NCI-H146 treated with DMSO at 0.1 percent for 48 hours (cell line): ENCODE measurements at regions not wholly inside any gene's neighbourhood (a gene's known extent, or its start where the extent isn't known, plus 50 kb on each side); places are given as distances from the start of the nearest gene placed in this dataset.
"Not testable (repeated sequence)": the region's sequence is repeated elsewhere in the genome, so short reads cannot be mapped to it uniquely, and the experiment has no call there.

Source experiments
- DNase-seq: peaks from one replicate; lab custom pipeline; 2025; ENCODE audit not compliant: unreplicated experiment; lab: John Stamatoyannopoulos, UW

- no peak for DNase-seq
These were observed 93.9 kb downstream of the TEX35 start for GRCh38 chr1:178606839-178607238.

- no peak for DNase-seq
These were observed 95.0 kb downstream of the TEX35 start for GRCh38 chr1:178607718-178608408.

DNA sequence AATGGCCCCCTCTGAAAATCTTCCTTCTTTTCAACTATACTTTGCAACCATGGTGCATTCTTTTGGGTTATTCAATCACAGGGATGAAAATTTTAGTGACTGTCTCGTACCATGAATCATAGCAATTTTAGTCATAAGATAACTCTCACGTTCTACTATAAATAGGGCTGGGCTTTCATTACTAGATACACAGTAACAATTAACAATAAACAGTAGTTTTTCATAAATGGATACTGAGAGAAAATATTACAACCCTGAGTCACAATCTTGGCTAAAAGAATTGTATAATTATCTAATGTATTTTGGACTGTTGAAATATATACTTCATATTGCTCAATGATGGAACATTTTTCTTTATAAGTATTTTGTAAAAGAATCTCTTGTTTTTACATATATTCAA lies 96.1 kb downstream of the TEX35 start:
- no peak for DNase-seq

- not testable (repeated sequence) for DNase-seq
These were observed 97.9 kb downstream of the TEX35 start for GRCh38 chr1:178610690-178611410.

- DNase-seq = no peak
These were observed 99.4 kb downstream of the TEX35 start for GRCh38 chr1:178612261-178612660.

DNA sequence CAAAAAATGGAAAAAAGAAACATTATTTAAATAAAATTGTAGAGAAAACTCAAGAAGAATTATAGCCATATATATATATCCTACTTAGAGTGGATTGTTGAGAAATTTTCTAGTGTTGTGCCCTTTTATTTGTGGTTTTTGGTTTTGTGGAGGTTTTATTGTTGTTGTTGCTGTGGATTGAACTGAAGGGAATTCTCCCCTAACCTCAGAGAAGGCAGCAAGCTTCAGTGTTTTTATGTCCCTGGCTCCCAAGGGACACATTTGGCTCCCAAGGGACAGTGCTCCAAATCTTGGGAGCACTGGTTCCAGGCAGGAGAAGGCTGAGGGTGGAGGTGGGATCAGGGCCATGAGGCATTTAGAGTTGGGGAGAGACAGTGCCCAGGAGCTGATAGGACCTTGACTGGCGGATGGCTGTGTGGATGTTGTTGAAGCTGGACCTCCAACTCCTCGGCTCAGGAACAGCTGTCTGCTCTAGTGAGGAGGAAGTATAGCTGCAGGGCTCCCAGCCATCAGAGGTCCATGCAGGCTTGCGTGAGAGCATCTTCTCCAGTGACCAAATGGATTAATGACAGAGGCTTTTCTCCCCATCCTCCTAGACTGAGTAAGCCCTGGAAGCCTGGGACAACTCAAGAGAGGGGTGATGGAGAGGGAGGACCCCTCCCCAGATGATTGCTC lies 100.5 kb downstream of the TEX35 start:
- DNase-seq = no peak

DNA sequence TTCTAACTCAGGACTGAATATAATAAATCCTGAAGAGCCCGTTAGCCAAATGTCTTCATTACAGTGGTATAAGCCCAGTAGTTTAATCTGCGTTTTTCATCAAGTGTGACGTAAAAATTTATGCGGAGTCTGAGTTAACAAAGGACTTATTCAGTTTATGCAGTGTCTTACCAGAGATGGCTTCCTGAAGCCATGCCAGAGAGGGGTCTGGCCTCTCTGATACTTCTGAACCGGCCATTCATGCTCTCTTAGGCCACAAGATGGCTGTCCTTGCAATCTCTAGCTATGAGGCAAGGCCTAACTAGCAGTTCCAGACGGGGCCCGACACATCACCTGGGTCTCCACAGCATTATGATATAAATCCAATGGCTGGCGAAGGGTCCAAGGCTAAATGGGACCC lies 101.4 kb downstream of the TEX35 start:
- no peak for DNase-seq

GRCh38 chr1:178619042-178619927 lies 105.8 kb upstream of the RALGPS2 start:
- no peak for DNase-seq

DNA sequence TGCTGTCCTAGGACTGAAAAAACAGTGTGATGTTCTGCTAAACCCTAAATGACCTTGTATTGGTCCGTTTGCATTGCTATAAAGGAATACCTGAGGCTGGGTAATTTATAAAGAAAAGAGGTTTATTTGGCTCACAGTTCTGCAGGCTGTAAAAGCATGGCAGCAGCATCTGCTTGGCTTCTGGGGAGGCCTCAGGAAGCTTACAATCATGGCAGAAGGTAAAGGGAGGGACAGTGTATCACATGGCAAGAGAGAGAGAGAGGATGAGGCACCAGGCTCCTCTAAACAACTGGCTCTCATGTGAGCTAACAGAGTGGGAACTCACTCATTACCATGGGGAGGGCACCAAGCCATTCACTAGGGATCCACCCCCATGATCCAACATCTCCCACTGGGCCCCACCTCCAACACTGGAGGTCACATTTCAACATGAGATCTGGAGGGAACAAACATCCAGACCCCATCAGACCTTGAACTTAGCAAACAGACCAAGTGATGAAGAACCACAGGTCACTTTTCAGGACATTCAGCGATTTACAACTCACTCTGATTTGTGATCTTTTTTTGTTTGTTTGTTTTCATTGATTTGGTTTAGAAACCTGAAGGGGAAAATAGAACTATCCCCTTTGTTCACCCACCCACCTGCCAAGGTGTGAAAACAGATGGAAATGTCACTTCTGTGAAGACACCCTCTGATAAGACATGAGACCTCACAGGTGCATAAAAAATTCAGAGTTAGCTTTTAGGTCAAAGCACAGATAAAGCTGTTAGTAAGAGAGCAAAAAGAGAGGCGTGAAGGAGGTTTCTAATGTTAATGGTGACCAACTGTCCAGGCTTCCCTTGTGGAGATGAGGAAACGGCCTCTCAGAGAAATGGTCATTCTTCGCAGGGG lies 104.2 kb upstream of the RALGPS2 start:
- no peak for DNase-seq

DNA sequence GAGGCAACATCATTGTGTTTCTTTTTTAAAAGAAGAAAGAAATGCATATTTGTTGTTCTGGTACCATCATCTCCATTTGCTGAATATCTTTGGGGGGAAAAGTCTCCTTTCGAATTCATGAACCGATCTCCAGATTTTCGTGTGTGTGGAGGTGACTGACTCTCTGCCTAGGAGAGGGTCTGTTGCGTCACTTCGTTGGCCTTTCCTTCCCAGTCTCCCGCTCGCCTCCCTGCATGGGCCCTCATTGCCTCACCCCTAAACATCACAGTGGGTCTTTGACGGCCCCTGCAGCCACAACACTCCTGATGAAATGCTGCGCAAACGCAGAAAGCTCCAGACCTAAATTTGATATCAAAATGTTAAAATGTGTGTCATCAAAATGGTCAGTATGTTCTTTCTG lies 103.2 kb upstream of the RALGPS2 start:
- DNase-seq = no peak

- no peak for DNase-seq
These were observed 99.3 kb upstream of the RALGPS2 start for GRCh38 chr1:178625695-178626094.

DNA sequence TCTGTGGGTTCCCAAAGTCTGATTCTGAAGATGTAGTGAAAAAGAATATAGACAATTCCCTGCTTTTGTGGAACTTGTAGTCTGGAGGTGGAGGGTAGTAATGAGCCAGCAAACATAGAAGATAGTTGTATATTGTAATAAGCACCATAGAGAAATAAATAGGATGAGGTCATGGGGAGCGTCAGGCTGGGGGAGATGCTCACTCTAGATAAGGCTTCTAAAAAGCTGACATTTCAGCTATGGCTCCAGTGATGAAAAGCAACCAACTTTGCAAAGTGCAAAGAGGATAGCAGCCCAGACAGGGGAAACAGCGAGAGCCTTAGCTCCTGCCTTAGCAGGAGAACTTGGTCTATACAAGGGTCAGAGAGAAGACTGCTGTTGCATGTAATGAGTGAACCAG lies 98.0 kb upstream of the RALGPS2 start:
- DNase-seq = no peak

DNA sequence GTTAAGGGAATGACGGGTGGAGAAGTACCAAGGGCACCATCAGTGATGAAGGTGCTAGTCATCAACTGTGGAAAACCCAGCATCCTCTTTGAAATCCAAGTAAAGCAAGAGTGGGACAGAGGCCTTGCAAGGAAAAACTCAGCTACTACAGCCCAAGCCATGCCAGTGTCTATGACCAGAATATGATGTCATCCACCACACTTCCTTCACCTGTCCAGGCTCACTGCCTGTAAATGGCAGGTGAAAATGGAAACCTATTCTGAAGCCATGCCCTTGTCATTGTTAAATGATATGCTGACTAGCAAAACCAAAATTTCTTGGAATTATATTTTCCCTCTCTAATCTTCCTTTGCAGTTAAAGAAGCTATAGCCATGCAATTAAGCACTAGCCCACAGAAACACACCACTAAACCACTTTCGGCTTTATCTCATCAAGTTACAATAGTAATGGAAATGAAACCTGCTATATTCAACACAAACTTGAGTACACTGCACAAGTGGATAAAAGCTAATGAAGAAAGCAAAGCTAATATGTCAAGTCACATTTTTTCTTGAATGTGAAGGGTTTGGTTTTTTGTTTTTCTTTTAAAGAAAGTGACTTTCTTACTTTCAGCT lies 96.3 kb upstream of the RALGPS2 start:
- DNase-seq = no peak

DNA sequence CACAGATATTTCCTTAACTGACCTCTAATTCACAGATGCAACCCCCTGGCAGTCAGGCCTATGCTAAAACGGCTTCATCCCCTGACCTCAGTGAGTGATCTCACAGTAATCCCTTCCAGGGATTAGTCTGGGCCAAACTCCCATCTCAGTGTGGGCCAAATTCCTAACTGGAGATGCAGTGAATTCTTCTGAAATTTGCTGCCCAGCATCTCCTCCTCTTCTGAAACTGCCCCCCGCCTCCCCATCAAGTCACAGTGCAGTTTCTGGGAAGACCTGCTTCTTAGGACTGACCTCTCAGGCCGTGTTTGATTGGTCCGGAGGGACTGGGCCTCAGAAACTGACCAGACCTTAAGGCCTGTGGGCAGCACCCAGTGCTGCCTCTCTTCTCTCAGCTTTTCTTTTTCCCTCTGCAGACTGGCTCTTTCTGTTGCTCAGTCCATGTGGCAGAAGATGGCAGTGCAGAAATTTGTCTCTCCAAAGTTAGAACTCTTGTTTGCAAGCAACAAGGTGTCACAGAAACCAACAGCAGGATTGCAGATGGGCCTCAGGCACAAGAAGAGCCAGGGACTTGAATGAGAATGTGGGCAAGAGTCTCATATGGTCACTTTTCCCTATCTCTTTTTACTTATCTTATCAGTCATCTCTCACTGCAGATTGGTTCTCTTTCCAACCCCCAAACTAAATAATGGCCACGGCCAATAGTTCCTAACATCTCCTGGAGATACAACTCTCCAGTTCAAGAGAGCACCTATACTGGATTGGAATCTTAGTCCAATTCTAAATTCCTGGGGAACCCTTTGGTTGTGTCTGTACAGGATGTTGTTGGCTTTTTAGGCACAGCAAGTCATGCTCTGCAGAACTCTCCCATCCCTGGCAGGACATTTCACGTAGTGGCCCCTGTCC lies 95.5 kb upstream of the RALGPS2 start:
- no peak for DNase-seq

GRCh38 chr1:178630417-178630816 lies 94.6 kb upstream of the RALGPS2 start:
- no peak for DNase-seq

GRCh38 chr1:178632653-178633052 lies 92.4 kb upstream of the RALGPS2 start:
- no peak for DNase-seq

DNA sequence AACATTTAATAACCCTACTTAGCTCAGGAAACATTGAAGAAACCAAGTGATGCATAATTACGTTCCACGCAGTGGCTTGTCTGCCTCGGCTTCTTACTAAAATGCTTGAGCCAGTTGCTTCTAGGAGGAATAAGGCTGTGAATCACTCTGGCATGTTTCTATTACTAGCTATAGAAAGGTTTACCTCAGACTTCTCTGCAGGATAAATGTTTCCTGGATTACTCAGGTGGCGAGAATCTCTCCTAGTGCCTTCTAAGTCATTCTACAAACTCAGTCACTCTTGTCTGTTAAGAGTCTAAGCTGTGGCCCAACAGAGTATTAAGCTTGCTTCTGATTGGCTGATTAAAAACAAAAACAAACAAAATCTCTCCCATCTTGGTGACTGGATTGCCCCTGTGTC lies 92.0 kb upstream of the RALGPS2 start:
- no peak for DNase-seq

DNA sequence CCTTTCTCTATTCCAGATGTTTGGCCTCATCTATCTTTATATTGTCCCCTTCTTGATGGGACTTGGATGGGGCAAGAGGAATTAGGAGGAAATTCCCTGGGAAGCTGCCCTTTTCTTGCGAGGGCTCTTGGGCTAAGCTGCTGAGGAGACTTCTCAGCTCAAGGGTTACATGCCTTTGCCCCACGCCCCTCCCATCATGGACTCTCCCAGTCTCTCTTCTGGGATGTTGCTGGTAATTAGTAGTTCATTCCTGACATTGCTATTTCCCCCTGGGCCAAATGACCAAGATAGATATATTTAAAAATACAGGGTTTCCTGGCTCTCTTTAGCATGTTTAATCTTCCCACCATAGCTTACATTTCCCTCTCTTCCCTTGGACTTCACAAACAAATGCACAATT lies 90.6 kb upstream of the RALGPS2 start:
- DNase-seq = no peak

GRCh38 chr1:178637841-178638240 lies 87.2 kb upstream of the RALGPS2 start:
- no peak for DNase-seq
